GM10266 (cell line): ENCODE measurements at regions not wholly inside any gene's neighbourhood (a gene's known extent, or its start where the extent isn't known, plus 50 kb on each side); places are given as distances from the start of the nearest gene placed in this dataset.
A peak's percentile ranks its signal among the peaks of the same experiment; 100 is the strongest.

ENCODE experiments used
- DNase-seq: peaks from one replicate; pipeline ENCODE4 v3.0.0; 2012; ENCODE audit errors: extremely low spot score
- CTCF ChIP-seq: IDR thresholded peaks from 2 replicates; pipeline ENCODE4 v1.5.1; 2012; ENCODE audit warnings: mild to moderate bottlenecking, low read depth; ENCODE audit not compliant: control insufficient read depth, insufficient read depth; ENCODE audit errors: missing control alignments

GRCh38 chr2:7722212-7722910 lies 805.1 kb downstream of the RNF144A start:
- TF ChIP-seq CTCF = no peak
- DNase-seq = no peak

- TF ChIP-seq CTCF = no peak
- DNase-seq = no peak
Measured at GRCh38 chr2:7724336-7724735, 807.1 kb downstream of the RNF144A start.

GRCh38 chr2:7725171-7725849 lies 808.1 kb downstream of the RNF144A start:
- peak; percentile 13 for TF ChIP-seq CTCF
- DNase-seq = no peak

GRCh38 chr2:7725850-7726242 lies 808.6 kb downstream of the RNF144A start:
- DNase-seq = no peak
- no peak for TF ChIP-seq CTCF

GRCh38 chr2:7726989-7727388 lies 809.8 kb downstream of the RNF144A start:
- no peak for DNase-seq

GRCh38 chr2:7728388-7728787 lies 811.2 kb downstream of the RNF144A start:
- TF ChIP-seq CTCF = no peak
- no peak for DNase-seq

More at GRCh38 chr2:7726989-7727388, 809.8 kb downstream of the RNF144A start:
- no peak for TF ChIP-seq CTCF

GRCh38 chr2:7730449-7730848 lies 813.2 kb downstream of the RNF144A start:
- no peak for DNase-seq
- no peak for TF ChIP-seq CTCF
